NT2/D1 (cell line): ENCODE measurements at regions not wholly inside any gene's neighbourhood (a gene's known extent, or its start where the extent isn't known, plus 50 kb on each side); places are given as distances from the start of the nearest gene placed in this dataset.
"Not testable (repeated sequence)": the region's sequence is repeated elsewhere in the genome, so short reads cannot be mapped to it uniquely, and the experiment has no call there.

ENCODE experiments used
- DNase-seq: peaks from one replicate; pipeline ENCODE4 v3.0.0-alpha.2; 2011; ENCODE audit warnings: low read depth, low spot score
- H3K27me3 ChIP-seq: 2 replicates; pipeline ENCODE4 v1.6.0; 2011; ENCODE audit warnings: mild to moderate bottlenecking; ENCODE audit not compliant: insufficient read length, insufficient read depth
- H3K36me3 ChIP-seq: 2 replicates; pipeline ENCODE4 v1.6.1; 2011; ENCODE audit warnings: mild to moderate bottlenecking, low read length, mixed read lengths; ENCODE audit not compliant: insufficient read depth, insufficient read length
- H3K4me1 ChIP-seq: 2 replicates; pipeline ENCODE4 v1.5.1; 2011; ENCODE audit not compliant: insufficient read depth, insufficient read length
- H3K4me3 ChIP-seq: 2 replicates; pipeline ENCODE4 v1.5.1; 2011; ENCODE audit warnings: low read depth; ENCODE audit not compliant: insufficient read length
- H3K9ac ChIP-seq: 2 replicates; pipeline ENCODE4 v1.6.0; 2011; ENCODE audit warnings: low read depth; ENCODE audit not compliant: insufficient read length
- H3K9me3 ChIP-seq: 2 replicates; pipeline ENCODE4 v1.5.1; 2011; ENCODE audit warnings: mild to moderate bottlenecking, low read length; ENCODE audit not compliant: insufficient read depth
- SUZ12 ChIP-seq: IDR thresholded peaks from 2 replicates; pipeline ENCODE4 v1.6.1; 2011; ENCODE audit not compliant: insufficient read length, insufficient read depth; ENCODE audit errors: extremely low read depth
- YY1 ChIP-seq: IDR thresholded peaks from 2 replicates; pipeline ENCODE4 v1.6.1; 2011; ENCODE audit not compliant: insufficient read length, insufficient read depth
- ZNF274 ChIP-seq: IDR thresholded peaks from 2 replicates; pipeline ENCODE4 v1.6.1; 2011; ENCODE audit warnings: mild to moderate bottlenecking, low read depth, low read length

- no peaks in the 10 kb centered on the region for H3K27me3 ChIP-seq
- H3K4me3 ChIP-seq, result peak overlapping the region; percentile 9
- peak overlapping the region; percentile 59 for H3K9ac ChIP-seq
- peaks cover 16% of the 10 kb centered on the region for H3K4me1 ChIP-seq
- TF ChIP-seq YY1, result no peak
- no peak for TF ChIP-seq SUZ12
- TF ChIP-seq ZNF274, result no peak
- DNase-seq, result peak; percentile 28
- H3K36me3 ChIP-seq, result no peaks in the 10 kb centered on the region
- peaks cover 5% of the 10 kb centered on the region; the same call in 1 of the 2 replicates for H3K9me3 ChIP-seq
Observed at GRCh38 chr6:44001318-44002066, 125.8 kb downstream of the MRPL14 start.

GRCh38 chr6:44000164-44000842 lies 126.9 kb downstream of the MRPL14 start:
- no peaks in the 10 kb centered on the region for H3K27me3 ChIP-seq
- H3K4me3 ChIP-seq, result no peak overlapping the region
- TF ChIP-seq SUZ12, result no peak
- DNase-seq, result no peak
- H3K36me3 ChIP-seq, result no peaks in the 10 kb centered on the region
- H3K4me1 ChIP-seq, result peaks cover 14% of the 10 kb centered on the region
- H3K9ac ChIP-seq, result no peak overlapping the region
- peaks cover 5% of the 10 kb centered on the region; the same call in 1 of the 2 replicates for H3K9me3 ChIP-seq

GRCh38 chr6:43999628-44000027 lies 127.6 kb downstream of the MRPL14 start:
- H3K9ac ChIP-seq, result no peak overlapping the region
- no peak for DNase-seq
- H3K4me1 ChIP-seq, result peaks cover 9% of the 10 kb centered on the region
- no peaks in the 10 kb centered on the region for H3K27me3 ChIP-seq
- TF ChIP-seq SUZ12 (no peak), ZNF274 (no peak), YY1 (no peak)
- no peak overlapping the region for H3K4me3 ChIP-seq
- H3K36me3 ChIP-seq, result no peaks in the 10 kb centered on the region
- peaks cover 5% of the 10 kb centered on the region; the same call in 1 of the 2 replicates for H3K9me3 ChIP-seq

GRCh38 chr6:43998592-43999243 lies 128.5 kb downstream of the MRPL14 start:
- not testable (repeated sequence) for DNase-seq, H3K36me3 ChIP-seq, H3K9me3 ChIP-seq, H3K9ac ChIP-seq, H3K4me3 ChIP-seq, H3K27me3 ChIP-seq
- peaks cover 14% of the 10 kb centered on the region for H3K4me1 ChIP-seq

GRCh38 chr6:43997990-43998585 lies 129.2 kb downstream of the MRPL14 start:
- H3K4me1 ChIP-seq, result peaks cover 13% of the 10 kb centered on the region
- H3K4me3 ChIP-seq, H3K9me3 ChIP-seq, DNase-seq, H3K36me3 ChIP-seq, H3K9ac ChIP-seq, H3K27me3 ChIP-seq: not testable (repeated sequence)

GRCh38 chr6:43997345-43997677 lies 129.9 kb downstream of the MRPL14 start:
- TF ChIP-seq YY1, result no peak
- no peak for TF ChIP-seq ZNF274
- TF ChIP-seq SUZ12, result no peak
- H3K9me3 ChIP-seq, result peaks cover 5% of the 10 kb centered on the region; the same call in 1 of the 2 replicates
- no peak overlapping the region for H3K9ac ChIP-seq
- no peaks in the 10 kb centered on the region for H3K27me3 ChIP-seq
- H3K4me1 ChIP-seq, result peaks cover 13% of the 10 kb centered on the region
- H3K36me3 ChIP-seq, result no peaks in the 10 kb centered on the region
- no peak for DNase-seq
- no peak overlapping the region for H3K4me3 ChIP-seq

- no peak overlapping the region for H3K9ac ChIP-seq
- H3K36me3 ChIP-seq, result no peaks in the 10 kb centered on the region
- peaks cover 5% of the 10 kb centered on the region; the same call in 1 of the 2 replicates for H3K9me3 ChIP-seq
- no peak overlapping the region for H3K4me3 ChIP-seq
- H3K4me1 ChIP-seq, result peaks cover 13% of the 10 kb centered on the region
- DNase-seq, result no peak
- H3K27me3 ChIP-seq, result no peaks in the 10 kb centered on the region
- TF ChIP-seq ZNF274 (no peak), SUZ12 (no peak), YY1 (no peak)
Observed at GRCh38 chr6:43996618-43997344, 130.5 kb downstream of the MRPL14 start.
